ENCODE measurements at regions not wholly inside any gene's neighbourhood (a gene's known extent, or its start where the extent isn't known, plus 50 kb on each side); places are given as distances from the start of the nearest gene placed in this dataset.

DNA sequence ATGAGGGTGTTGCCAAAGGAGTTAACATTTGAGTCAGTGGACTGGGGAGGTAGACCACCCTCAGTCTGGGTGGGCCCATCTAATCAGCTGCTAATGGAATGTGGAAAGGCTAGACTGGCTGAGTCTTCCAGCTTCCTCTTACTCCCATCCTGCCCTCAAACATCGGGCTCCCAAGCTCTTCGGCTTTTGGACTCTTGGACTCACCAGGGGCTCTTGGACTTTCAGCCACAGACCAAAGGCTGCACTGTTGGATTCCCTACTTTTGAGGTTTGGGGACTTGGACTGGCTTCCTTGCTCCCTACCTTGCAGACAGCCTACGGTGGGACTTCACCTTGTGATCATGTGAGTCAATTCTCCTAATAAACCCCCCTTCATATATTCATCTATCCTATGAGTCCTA lies 276.6 kb upstream of the DIO3 start:
- no peaks in the 10 kb centered on the region for H3K4me1 Mint-ChIP-seq
- H3K36me3 Mint-ChIP-seq: no peaks in the 10 kb centered on the region
- Histone ChIP-seq H3K27ac (ENCODE audit: low read length) (no peak overlapping the region), H3K27me3 (ENCODE audit: control insufficient read depth, insufficient read depth, low read length) (no peaks in the 10 kb centered on the region), H3K36me3 (ENCODE audit: control insufficient read depth, insufficient read depth, low read length) (no peaks in the 10 kb centered on the region), H3K4me1 (ENCODE audit: control insufficient read depth, insufficient read depth, low read length) (no peaks in the 10 kb centered on the region), H3K4me3 (ENCODE audit: low read length) (no peak overlapping the region), H3K9me3 (ENCODE audit: control insufficient read depth, insufficient read depth, low read length) (no peaks in the 10 kb centered on the region)
- H3K4me3 Mint-ChIP-seq: no peak overlapping the region
- WGBS (ENCODE audit: insufficient coverage): 76% methylated on average over 3 of the region's 3 CpGs
- no peak for DNase-seq
- no peaks in the 10 kb centered on the region for H3K9me3 Mint-ChIP-seq
- ATAC-seq: no peak
- TF ChIP-seq CTCF (IDR thresholded peaks at IDR 0.05): no peak
- no peak overlapping the region for H3K27ac Mint-ChIP-seq
- H3K27me3 Mint-ChIP-seq (ENCODE audit: low read depth in 2 of 2): peaks cover 12 to 34% of the 10 kb centered on the region in 2 donors
- intact Hi-C loops (cut with micrococcal nuclease): no loop called here

DNA sequence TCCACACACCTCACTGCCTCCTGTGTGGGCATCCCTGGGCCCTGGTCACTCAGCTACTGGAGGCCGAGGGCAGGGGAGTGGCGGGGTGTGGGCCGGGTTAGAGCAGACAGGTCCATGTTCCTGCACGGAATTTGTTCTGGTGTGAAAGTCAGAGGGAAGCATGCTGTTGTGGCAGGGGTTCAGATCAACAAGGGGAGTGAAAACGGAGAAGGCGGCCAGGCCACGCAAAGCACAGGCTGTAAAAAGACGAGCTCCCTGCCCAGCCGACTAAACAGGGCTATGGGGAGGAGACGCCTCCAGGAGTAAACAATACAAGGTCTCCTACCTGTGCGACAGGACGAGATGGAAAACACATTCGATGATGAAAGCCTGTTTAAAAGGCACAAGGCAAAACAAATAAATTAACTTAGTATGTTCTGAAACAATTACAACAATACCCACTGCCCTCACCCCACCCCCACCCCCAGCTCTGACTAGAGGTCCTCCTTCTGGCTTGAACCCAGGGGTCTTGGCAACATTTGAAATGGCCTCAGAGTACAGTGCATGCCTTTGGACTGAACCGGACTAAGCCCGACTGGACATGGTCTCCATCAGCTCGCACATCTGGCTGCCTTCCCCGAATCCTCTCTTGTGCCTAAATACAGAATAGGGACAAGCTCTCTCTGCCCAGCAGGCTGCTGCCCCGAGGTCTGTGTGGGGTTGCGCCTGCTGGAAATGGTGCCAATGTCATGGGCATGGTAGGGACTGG lies 274.9 kb upstream of the DIO3 start:
- Mint-ChIP-seq H3K4me3 (no peak overlapping the region), H3K27ac (no peak overlapping the region), H3K36me3 (no peaks in the 10 kb centered on the region), H3K27me3 (ENCODE audit: low read depth in 2 of 2) (peaks cover 16 to 35% of the 10 kb centered on the region in 2 donors), H3K4me1 (no peaks in the 10 kb centered on the region), H3K9me3 (no peaks in the 10 kb centered on the region)
- no peak for TF ChIP-seq CTCF (IDR thresholded peaks at IDR 0.05)
- no peak for DNase-seq
- Histone ChIP-seq H3K27me3 (ENCODE audit: control insufficient read depth, insufficient read depth, low read length) (no peaks in the 10 kb centered on the region), H3K36me3 (ENCODE audit: control insufficient read depth, insufficient read depth, low read length) (no peaks in the 10 kb centered on the region), H3K4me3 (ENCODE audit: low read length) (no peak overlapping the region), H3K27ac (ENCODE audit: low read length) (no peak overlapping the region), H3K4me1 (ENCODE audit: control insufficient read depth, insufficient read depth, low read length) (no peaks in the 10 kb centered on the region), H3K9me3 (ENCODE audit: control insufficient read depth, insufficient read depth, low read length) (no peaks in the 10 kb centered on the region)
- intact Hi-C loops (cut with micrococcal nuclease): no loop called here
- 88% methylated on average over 19 of the region's 19 CpGs for WGBS (ENCODE audit: insufficient coverage)
- no peak for ATAC-seq

- Mint-ChIP-seq H3K27me3 (ENCODE audit: low read depth in 2 of 2) (peaks cover 25 to 50% of the 10 kb centered on the region in 2 donors), H3K9me3 (no peaks in the 10 kb centered on the region), H3K27ac (no peak overlapping the region), H3K36me3 (no peaks in the 10 kb centered on the region), H3K4me1 (no peaks in the 10 kb centered on the region), H3K4me3 (no peak overlapping the region)
- intact Hi-C loops (cut with micrococcal nuclease): no loop called here
- no peaks in the 10 kb centered on the region for H3K4me1 ChIP-seq (ENCODE audit: control insufficient read depth, insufficient read depth, low read length)
- H3K9me3 ChIP-seq (ENCODE audit: control insufficient read depth, insufficient read depth, low read length): no peaks in the 10 kb centered on the region
- no peaks in the 10 kb centered on the region for H3K27me3 ChIP-seq (ENCODE audit: control insufficient read depth, insufficient read depth, low read length)
- no peak for DNase-seq
- ATAC-seq: no peak
- H3K27ac ChIP-seq (ENCODE audit: low read length): no peak overlapping the region
- no peak overlapping the region for H3K4me3 ChIP-seq (ENCODE audit: low read length)
- H3K36me3 ChIP-seq (ENCODE audit: control insufficient read depth, insufficient read depth, low read length): no peaks in the 10 kb centered on the region
- no peak for TF ChIP-seq CTCF (IDR thresholded peaks at IDR 0.05)
- WGBS (ENCODE audit: insufficient coverage): 84% methylated on average over 20 of the region's 20 CpGs
Observed at GRCh38 chr14:101288436-101289229, 272.7 kb upstream of the DIO3 start.
